A549 (cell line): ENCODE measurements at regions not wholly inside any gene's neighbourhood (a gene's known extent, or its start where the extent isn't known, plus 50 kb on each side); places are given as distances from the start of the nearest gene placed in this dataset.

Experiments used
- ATAC-seq, 2 experiments: fragments of 200-7000 bp in 1 of 2; fragments of >200 bp in 1 of 2; cut with Nextera tagmentation in 1 of 2; cut with Tn5 transposase in 1 of 2; 3 replicates each; pipeline versions ENCODE4 v1.8.0 to v1.9.1; 2018 to 2020; ENCODE audit warnings: mild to moderate bottlenecking in 1 of 2, moderate library complexity in 1 of 2
- CTCF ChIA-PET: fragments of 300-600 bp; sonication (Branson Sonifier 250); formaldehyde crosslinking; extraction: SDS; loops from one replicate; lab custom pipeline; 2021; ENCODE audit warnings: antibody characterized with exemption, inconsistent platforms; lab: Yijun Ruan, JAX
- POLR2A ChIA-PET: fragments of 350-600 bp; formaldehyde crosslinking; extraction: SDS; loops from one replicate; lab custom pipeline; 2021; ENCODE audit warnings: antibody characterized with exemption, inconsistent platforms; lab: Yijun Ruan, JAX
- DNase-seq, 2 experiments: peaks; one replicate each; pipeline versions ENCODE4 v3.0.0 to v3.0.0-alpha.2; 2011 to 2016; ENCODE audit warnings: low read depth in 1 of 2, low spot score in 1 of 2
- FAIRE-seq: peaks from 2 replicates; lab custom pipeline; 2011; peaks lifted over from hg19 to GRCh38; lab: Jason Lieb, UNC
- H3K27ac ChIP-seq, 2 experiments: fragments of >200 bp; sonication (Bioruptor Twin); formaldehyde crosslinking; 3 replicates each; pipeline ENCODE4 v1.5.1; 2016 to 2017
- H3K4me1 ChIP-seq: fragments of >200 bp; sonication (Bioruptor Twin); formaldehyde crosslinking; 3 replicates; pipeline ENCODE4 v1.6.1; 2016
- H3K4me2 ChIP-seq: fragments of >200 bp; sonication (Bioruptor Twin); formaldehyde crosslinking; 3 replicates; pipeline ENCODE4 v1.6.1; 2016
- H3K4me3 ChIP-seq: fragments of >200 bp; sonication (Bioruptor Twin); formaldehyde crosslinking; 3 replicates; pipeline ENCODE4 v1.5.1; 2016
- H3K9me3 ChIP-seq: fragments of >200 bp; sonication (Bioruptor Twin); formaldehyde crosslinking; 3 replicates; pipeline ENCODE4 v1.6.1; 2016
- BCL3 ChIP-seq: fragments of >200 bp; sonication (Bioruptor Twin); formaldehyde crosslinking; IDR thresholded peaks from 3 replicates; pipeline ENCODE4 v1.6.1; 2016
- CHD2 ChIP-seq: fragments of 150-350 bp; IDR thresholded peaks from 2 replicates; pipeline ENCODE4 v1.6.1; 2014; ENCODE audit warnings: low read length; ENCODE audit not compliant: partially characterized antibody
- E2F6 ChIP-seq: IDR thresholded peaks from 2 replicates; pipeline ENCODE4 v1.6.1; 2012; ENCODE audit warnings: low read depth, borderline replicate concordance
- EHF ChIP-seq: fragments of 250-450 bp; sonication (Bioruptor Pico); IDR thresholded peaks from 2 replicates; pipeline ENCODE4 v1.5.0; 2020; ENCODE audit warnings: mild to moderate bottlenecking
- ELK1 ChIP-seq: fragments of 150-350 bp; IDR thresholded peaks from 2 replicates; pipeline ENCODE4 v1.6.1; 2014; ENCODE audit warnings: low read depth, mild to moderate bottlenecking, low read length
- EP300 ChIP-seq, 2 experiments: fragments of >200 bp; sonication (Bioruptor Twin); formaldehyde crosslinking; IDR thresholded peaks; 2 replicates in 1 of 2; 3 replicates in 1 of 2; pipeline ENCODE4 v1.6.1; 2016 to 2017
- ESRRA ChIP-seq: fragments of 150-350 bp; IDR thresholded peaks from 2 replicates; pipeline ENCODE4 v1.6.1; 2014; ENCODE audit warnings: mild to moderate bottlenecking, low read length, borderline replicate concordance
- FOSB ChIP-seq: fragments of 250-450 bp; sonication (Bioruptor Pico); IDR thresholded peaks from 2 replicates; pipeline ENCODE4 v1.5.0; 2020; ENCODE audit warnings: mild to moderate bottlenecking, moderate library complexity
- FOSL2 ChIP-seq, 2 experiments: fragments of 450-650 bp in 1 of 2; fragments of >200 bp in 1 of 2; sonication (Bioruptor Twin) in 1 of 2; formaldehyde crosslinking; IDR thresholded peaks; 2 replicates each; pipeline versions ENCODE4 v1.5.0 to v1.6.1; 2016 to 2020; ENCODE audit warnings: mild to moderate bottlenecking in 1 of 2, moderate library complexity in 1 of 2
- HDAC2 ChIP-seq: fragments of 200-600 bp; sonication (generic); IDR thresholded peaks from 2 replicates; pipeline ENCODE4 v1.6.1; 2016
- JUNB ChIP-seq: fragments of >200 bp; sonication (Bioruptor Twin); formaldehyde crosslinking; IDR thresholded peaks from 2 replicates; pipeline ENCODE4 v1.6.1; 2016
- KDM5A ChIP-seq: fragments of 200-600 bp; sonication (generic); IDR thresholded peaks from 2 replicates; pipeline ENCODE4 v1.6.1; 2016; ENCODE audit warnings: antibody characterized with exemption, mild to moderate bottlenecking
- MAX ChIP-seq: IDR thresholded peaks from 2 replicates; pipeline ENCODE4 v1.6.1; 2012
- NPAS2 ChIP-seq: fragments of 250-450 bp; sonication (Bioruptor Pico); IDR thresholded peaks from 2 replicates; pipeline ENCODE4 v1.8.0; 2022; ENCODE audit warnings: mild to moderate bottlenecking, moderate library complexity, borderline replicate concordance
- NR3C1 ChIP-seq: fragments of >200 bp; sonication (Bioruptor Twin); formaldehyde crosslinking; IDR thresholded peaks from 3 replicates; pipeline ENCODE4 v1.6.1; 2017
- POLR2A ChIP-seq: IDR thresholded peaks from 2 replicates; pipeline ENCODE4 v1.6.1; 2012; ENCODE audit warnings: mild to moderate bottlenecking, low read length
- POLR2AphosphoS2 ChIP-seq: conservative IDR thresholded peaks from 2 replicates; pipeline ENCODE4 v1.6.1; 2012; ENCODE audit warnings: low read length, improper control_type of control experiment, inconsistent platforms
- RAD21 ChIP-seq, 2 experiments: fragments of >200 bp in 1 of 2; sonication (Bioruptor Twin) in 1 of 2; formaldehyde crosslinking in 1 of 2; IDR thresholded peaks in 1 of 2; conservative IDR thresholded peaks in 1 of 2; 2 replicates in 1 of 2; 3 replicates in 1 of 2; pipeline ENCODE4 v1.6.1; 2012 to 2018; ENCODE audit warnings: inconsistent platforms in 1 of 2
- RARB ChIP-seq: fragments of 250-450 bp; sonication (Bioruptor Pico); IDR thresholded peaks from 2 replicates; pipeline ENCODE4 v1.8.0; 2021; ENCODE audit warnings: mild to moderate bottlenecking, moderate library complexity
- REST ChIP-seq: fragments of 200-600 bp; sonication (generic); IDR thresholded peaks from 2 replicates; pipeline ENCODE4 v1.6.1; 2016; ENCODE audit warnings: antibody characterized with exemption, mild to moderate bottlenecking, moderate library complexity
- ZFP36 ChIP-seq: fragments of 450-650 bp; IDR thresholded peaks from 2 replicates; pipeline ENCODE4 v1.6.1; 2014; ENCODE audit warnings: borderline replicate concordance; ENCODE audit not compliant: partially characterized antibody
- ZSCAN20 ChIP-seq: fragments of 250-450 bp; sonication (Bioruptor Pico); IDR thresholded peaks from 2 replicates; pipeline ENCODE4 v1.8.0; 2022; ENCODE audit warnings: mild to moderate bottlenecking, moderate library complexity
- WGBS: methylation state at CpG from one replicate; pipeline ENCODE4 v1.1.6; 2017; ENCODE audit errors: missing lambda C conversion rate; 5-methylcytosine and 5-hydroxymethylcytosine counted together

GRCh38 chr7:9603291-9603690 lies 1169.9 kb downstream of the NXPH1 start:
- no peak for DNase-seq
- TF ChIP-seq NR3C1 (no peak), RAD21 (conservative IDR thresholded peaks at IDR 0.05 in 1 of 2, IDR thresholded peaks at IDR 0.05 in 1 of 2) (no peak), HDAC2 (no peak), POLR2AphosphoS2 (no peak), FOSB (CRISPR knock-in tag) (no peak), BCL3 (no peak), ZSCAN20 (CRISPR knock-in tag) (no peak), RARB (CRISPR knock-in tag) (no peak), EP300 (IDR thresholded peaks at IDR 0.05) (no peak), REST (no peak), NPAS2 (CRISPR knock-in tag) (no peak), MAX (no peak), CHD2 (no peak), ELK1 (no peak), JUNB (no peak), ZFP36 (no peak)
- TF ChIP-seq, all 56 proteins: peak for 0
- no peaks in the 10 kb centered on the region; the same call in 2 of the 3 replicates for H3K9me3 ChIP-seq
- H3K4me1 ChIP-seq = no peaks in the 10 kb centered on the region
- H3K27ac ChIP-seq = no peak overlapping the region
- no peak overlapping the region for H3K4me2 ChIP-seq
- ChIA-PET POLR2A (no interaction called here), CTCF (no interaction called here)
- FAIRE-seq (no peak), ATAC-seq (no peak)
- H3K4me3 ChIP-seq = no peak overlapping the region

- WGBS = 0% methylated on average over 1 of the region's 1 CpG
- no peak for ATAC-seq
Measured at GRCh38 chr7:9608560-9608959, 1175.2 kb downstream of the NXPH1 start.

More at GRCh38 chr7:9608560-9608959, 1175.2 kb downstream of the NXPH1 start:
- Histone ChIP-seq H3K9me3 (no peaks in the 10 kb centered on the region; the same call in 2 of the 3 replicates), H3K4me2 (no peak overlapping the region), H3K4me1 (no peaks in the 10 kb centered on the region), H3K27ac (no peak overlapping the region), H3K4me3 (no peak overlapping the region)
- ChIA-PET CTCF (no interaction called here), POLR2A (no interaction called here)
- DNase-seq (no peak), FAIRE-seq (no peak)
- TF ChIP-seq E2F6 = no peak
- TF ChIP-seq EHF (CRISPR knock-in tag) = no peak
- no peak for TF ChIP-seq ESRRA
- no peak for TF ChIP-seq FOSL2 (IDR thresholded peaks at IDR 0.05)
- TF ChIP-seq FOSL2 (CRISPR knock-in tag; IDR thresholded peaks at IDR 0.05) = no peak
- TF ChIP-seq CHD2 = no peak
- no peak for TF ChIP-seq KDM5A
- no peak for TF ChIP-seq REST
- TF ChIP-seq POLR2A = no peak
